ENCODE measurements at regions not wholly inside any gene's neighbourhood (a gene's known extent, or its start where the extent isn't known, plus 50 kb on each side); places are given as distances from the start of the nearest gene placed in this dataset.

DNA sequence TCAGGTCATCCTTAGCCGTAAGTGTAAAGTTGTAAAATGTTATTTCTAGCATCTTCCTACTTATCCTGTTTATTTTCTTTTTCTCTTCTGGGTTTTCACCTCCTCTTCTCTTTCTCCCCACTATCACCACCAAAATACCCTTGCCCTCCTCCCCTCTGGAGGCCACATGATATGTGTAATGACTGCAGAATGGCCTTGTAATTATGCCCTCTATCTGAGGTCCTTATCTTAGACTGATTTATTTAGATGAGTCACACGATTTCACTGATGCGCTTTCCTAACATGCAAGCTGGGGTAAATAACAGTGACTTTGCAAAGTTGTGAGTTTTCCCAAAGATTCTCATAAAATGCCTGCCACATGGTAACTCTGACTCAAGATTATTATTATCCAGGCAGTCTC lies 231.8 kb upstream of the GPRIN3 start:
- Mint-ChIP-seq H3K4me1 (no peaks in the 10 kb centered on the region), H3K27me3 (peaks cover 4% of the 10 kb centered on the region), H3K4me3 (no peak overlapping the region), H3K27ac (no peak overlapping the region), H3K9me3 (ENCODE audit: insufficient read depth) (no peaks in the 10 kb centered on the region)
- H3K79me2 ChIP-seq (ENCODE audit: control insufficient read depth, insufficient read depth, low read length): no peaks in the 10 kb centered on the region
- no peak overlapping the region for H3K27ac ChIP-seq (ENCODE audit: low read length in 2 of 2)
- no CpG with 5 or more reads among the region's 3 CpGs for WGBS (ENCODE audit: insufficient coverage)
- no peak overlapping the region for H3K9ac ChIP-seq (ENCODE audit: low read length)
- H3K9me3 ChIP-seq (ENCODE audit: control extremely low read depth in 1 of 3, control insufficient read depth in 2 of 3, insufficient read depth in 1 of 3, low read length in 2 of 3): peaks cover 0 to 16% (median under 1%) of the 10 kb centered on the region in 3 donors
- H3K36me3 ChIP-seq (replicated peaks in 1 of 2; ENCODE audit: control extremely low read depth in 1 of 2, control insufficient read depth in 1 of 2, extremely low read depth in 1 of 2, insufficient read depth in 2 of 2, low read length in 1 of 2): no peaks in the 10 kb centered on the region
- H3K4me3 ChIP-seq (ENCODE audit: control extremely low read depth in 1 of 5, extremely low read depth in 1 of 5, insufficient read depth in 1 of 5, low read depth in 2 of 5, low read length in 4 of 5): no peak overlapping the region
- intact Hi-C loops (cut with micrococcal nuclease): no loop called here
- H4K20me1 ChIP-seq (ENCODE audit: control insufficient read depth, insufficient read depth, low read length, poor library complexity, severe bottlenecking): no peaks in the 10 kb centered on the region
- TF ChIP-seq, protein P1, sequence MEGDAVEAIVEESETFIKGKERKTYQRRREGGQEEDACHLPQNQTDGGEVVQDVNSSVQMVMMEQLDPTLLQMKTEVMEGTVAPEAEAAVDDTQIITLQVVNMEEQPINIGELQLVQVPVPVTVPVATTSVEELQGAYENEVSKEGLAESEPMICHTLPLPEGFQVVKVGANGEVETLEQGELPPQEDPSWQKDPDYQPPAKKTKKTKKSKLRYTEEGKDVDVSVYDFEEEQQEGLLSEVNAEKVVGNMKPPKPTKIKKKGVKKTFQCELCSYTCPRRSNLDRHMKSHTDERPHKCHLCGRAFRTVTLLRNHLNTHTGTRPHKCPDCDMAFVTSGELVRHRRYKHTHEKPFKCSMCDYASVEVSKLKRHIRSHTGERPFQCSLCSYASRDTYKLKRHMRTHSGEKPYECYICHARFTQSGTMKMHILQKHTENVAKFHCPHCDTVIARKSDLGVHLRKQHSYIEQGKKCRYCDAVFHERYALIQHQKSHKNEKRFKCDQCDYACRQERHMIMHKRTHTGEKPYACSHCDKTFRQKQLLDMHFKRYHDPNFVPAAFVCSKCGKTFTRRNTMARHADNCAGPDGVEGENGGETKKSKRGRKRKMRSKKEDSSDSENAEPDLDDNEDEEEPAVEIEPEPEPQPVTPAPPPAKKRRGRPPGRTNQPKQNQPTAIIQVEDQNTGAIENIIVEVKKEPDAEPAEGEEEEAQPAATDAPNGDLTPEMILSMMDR (IDR thresholded peaks at IDR 0.05): no peak
- no peak for TF ChIP-seq EZH2 (IDR thresholded peaks at IDR 0.05; ENCODE audit: borderline replicate concordance, insufficient read depth, low read depth, low read length, poor library complexity, severe bottlenecking)
- H3K27me3 ChIP-seq (replicated peaks in 1 of 4; ENCODE audit: control extremely low read depth in 1 of 4, control insufficient read depth in 3 of 4, insufficient read depth in 4 of 4, low read length in 3 of 4): no peaks in the 10 kb centered on the region
- no peak overlapping the region for H2AFZ ChIP-seq (ENCODE audit: insufficient read depth, low read depth, low read length, poor library complexity, severe bottlenecking)
- H3K4me2 ChIP-seq (replicated peaks; ENCODE audit: low read depth, low read length, poor library complexity, severe bottlenecking): no peak overlapping the region
- POLR2A ChIA-PET: no interaction called here
- H3K4me1 ChIP-seq (ENCODE audit: control insufficient read depth in 2 of 2, insufficient read depth in 2 of 2, low read length in 2 of 2): no peaks in the 10 kb centered on the region
- CTCF ChIA-PET: no interaction called here
- no peak for DNase-seq
- ATAC-seq (ENCODE audit: low read depth): no peak

DNA sequence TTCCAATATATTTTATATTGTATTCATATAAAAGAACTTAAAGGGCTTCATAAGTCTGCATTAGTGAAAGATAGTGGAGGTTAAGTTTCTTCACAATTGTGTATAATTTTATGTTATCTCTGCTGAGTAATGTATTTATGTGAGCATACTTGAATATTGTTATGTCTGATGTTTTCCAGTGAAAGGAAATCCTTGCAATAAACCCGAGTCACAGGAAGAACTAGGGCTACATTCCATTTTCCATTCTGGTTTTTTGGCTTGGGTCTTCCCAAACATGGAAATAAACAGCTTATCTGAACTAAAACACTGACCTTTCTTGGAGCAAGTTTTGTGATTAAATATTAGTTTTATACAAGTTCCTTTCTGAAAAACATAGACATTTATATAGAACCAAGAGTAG lies 231.3 kb upstream of the GPRIN3 start:
- TF ChIP-seq EZH2 (IDR thresholded peaks at IDR 0.05; ENCODE audit: borderline replicate concordance, insufficient read depth, low read depth, low read length, poor library complexity, severe bottlenecking): no peak
- TF ChIP-seq, protein P1 (IDR thresholded peaks at IDR 0.05): no peak
- H3K4me1 ChIP-seq (ENCODE audit: control insufficient read depth in 2 of 2, insufficient read depth in 2 of 2, low read length in 2 of 2): no peaks in the 10 kb centered on the region
- Mint-ChIP-seq H3K4me3 (no peak overlapping the region), H3K4me1 (no peaks in the 10 kb centered on the region), H3K9me3 (ENCODE audit: insufficient read depth) (no peaks in the 10 kb centered on the region), H3K27me3 (peaks cover 4% of the 10 kb centered on the region), H3K27ac (no peak overlapping the region)
- H4K20me1 ChIP-seq (ENCODE audit: control insufficient read depth, insufficient read depth, low read length, poor library complexity, severe bottlenecking): no peaks in the 10 kb centered on the region
- ChIA-PET CTCF (no interaction called here), POLR2A (no interaction called here)
- DNase-seq (no peak), ATAC-seq (ENCODE audit: low read depth) (no peak)
- H3K36me3 ChIP-seq (replicated peaks in 1 of 2; ENCODE audit: control extremely low read depth in 1 of 2, control insufficient read depth in 1 of 2, extremely low read depth in 1 of 2, insufficient read depth in 2 of 2, low read length in 1 of 2): no peaks in the 10 kb centered on the region
- H3K4me2 ChIP-seq (replicated peaks; ENCODE audit: low read depth, low read length, poor library complexity, severe bottlenecking): no peak overlapping the region
- WGBS (ENCODE audit: insufficient coverage): no CpG with 5 or more reads among the region's 1 CpG
- no peaks in the 10 kb centered on the region for H3K27me3 ChIP-seq (replicated peaks in 1 of 4; ENCODE audit: control extremely low read depth in 1 of 4, control insufficient read depth in 3 of 4, insufficient read depth in 4 of 4, low read length in 3 of 4)
- intact Hi-C loops (cut with micrococcal nuclease): no loop called here
- H3K79me2 ChIP-seq (ENCODE audit: control insufficient read depth, insufficient read depth, low read length): no peaks in the 10 kb centered on the region
- H3K27ac ChIP-seq (ENCODE audit: low read length in 2 of 2): no peak overlapping the region
- no peak overlapping the region for H3K4me3 ChIP-seq (ENCODE audit: control extremely low read depth in 1 of 5, extremely low read depth in 1 of 5, insufficient read depth in 1 of 5, low read depth in 2 of 5, low read length in 4 of 5)
- H2AFZ ChIP-seq (ENCODE audit: insufficient read depth, low read depth, low read length, poor library complexity, severe bottlenecking): no peak overlapping the region
- no peak overlapping the region for H3K9ac ChIP-seq (ENCODE audit: low read length)
- peaks cover 0 to 16% (median 0%) of the 10 kb centered on the region in 3 donors for H3K9me3 ChIP-seq (ENCODE audit: control extremely low read depth in 1 of 3, control insufficient read depth in 2 of 3, insufficient read depth in 1 of 3, low read length in 2 of 3)
